VCaP (cell line): ENCODE measurements at regions not wholly inside any gene's neighbourhood (a gene's known extent, or its start where the extent isn't known, plus 50 kb on each side); places are given as distances from the start of the nearest gene placed in this dataset.

ENCODE experiments used
- H3K27ac ChIP-seq: fragments of 450-650 bp; 2 replicates; pipeline ENCODE4 v1.5.1; 2017
- TF ChIP-seq, protein P1 (sequence below): fragments of 450-650 bp; conservative IDR thresholded peaks from 2 replicates; pipeline ENCODE4 v1.5.1; 2017; ENCODE audit warnings: mild to moderate bottlenecking, moderate library complexity

DNA sequence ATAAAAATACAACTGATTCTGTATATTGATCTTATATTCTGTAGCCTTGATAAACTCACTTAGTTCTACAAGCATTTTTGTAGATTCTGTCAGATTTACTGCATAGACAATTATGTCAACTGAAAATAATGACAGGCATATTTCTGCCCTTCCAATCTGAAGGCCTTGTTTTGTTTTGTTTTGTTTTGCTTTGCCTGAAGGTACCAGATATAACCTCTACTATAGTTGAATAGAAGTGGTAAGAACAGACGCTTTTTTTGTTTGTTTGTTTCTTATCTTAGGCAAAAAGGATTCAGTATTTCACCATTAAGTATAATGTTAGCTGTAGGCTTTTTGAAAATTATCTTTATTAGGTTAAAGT, 64.6 kb upstream of the RSPO3 start:
- TF ChIP-seq, protein P1, sequence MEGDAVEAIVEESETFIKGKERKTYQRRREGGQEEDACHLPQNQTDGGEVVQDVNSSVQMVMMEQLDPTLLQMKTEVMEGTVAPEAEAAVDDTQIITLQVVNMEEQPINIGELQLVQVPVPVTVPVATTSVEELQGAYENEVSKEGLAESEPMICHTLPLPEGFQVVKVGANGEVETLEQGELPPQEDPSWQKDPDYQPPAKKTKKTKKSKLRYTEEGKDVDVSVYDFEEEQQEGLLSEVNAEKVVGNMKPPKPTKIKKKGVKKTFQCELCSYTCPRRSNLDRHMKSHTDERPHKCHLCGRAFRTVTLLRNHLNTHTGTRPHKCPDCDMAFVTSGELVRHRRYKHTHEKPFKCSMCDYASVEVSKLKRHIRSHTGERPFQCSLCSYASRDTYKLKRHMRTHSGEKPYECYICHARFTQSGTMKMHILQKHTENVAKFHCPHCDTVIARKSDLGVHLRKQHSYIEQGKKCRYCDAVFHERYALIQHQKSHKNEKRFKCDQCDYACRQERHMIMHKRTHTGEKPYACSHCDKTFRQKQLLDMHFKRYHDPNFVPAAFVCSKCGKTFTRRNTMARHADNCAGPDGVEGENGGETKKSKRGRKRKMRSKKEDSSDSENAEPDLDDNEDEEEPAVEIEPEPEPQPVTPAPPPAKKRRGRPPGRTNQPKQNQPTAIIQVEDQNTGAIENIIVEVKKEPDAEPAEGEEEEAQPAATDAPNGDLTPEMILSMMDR, result no peak
- no peak overlapping the region for H3K27ac ChIP-seq

- H3K27ac ChIP-seq, result no peak overlapping the region
- TF ChIP-seq, protein P1, result no peak
These were observed 60.4 kb upstream of the RSPO3 start for GRCh38 chr6:127058027-127058426.

DNA sequence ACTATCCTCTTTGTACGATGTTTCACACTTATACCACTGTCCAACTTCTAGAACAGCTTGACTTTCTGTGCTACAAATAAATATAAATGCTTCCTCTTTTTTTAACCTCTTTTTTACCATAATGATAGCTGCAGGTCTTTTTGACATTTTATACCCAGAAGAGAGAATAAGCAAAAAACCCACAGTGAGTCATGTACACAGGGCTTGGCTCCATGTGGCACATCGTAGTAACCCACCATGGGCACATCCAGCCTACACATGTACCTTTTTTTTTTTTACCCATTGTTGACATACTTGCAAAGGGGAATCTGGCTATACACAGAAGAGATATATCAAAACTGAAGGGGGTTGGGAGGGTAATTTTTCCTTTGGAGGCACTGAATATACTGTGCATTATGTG, 59.5 kb upstream of the RSPO3 start:
- no peak overlapping the region for H3K27ac ChIP-seq
- TF ChIP-seq, protein P1, result no peak
